SK-N-SH (cell line): ENCODE measurements at regions not wholly inside any gene's neighbourhood (a gene's known extent, or its start where the extent isn't known, plus 50 kb on each side); places are given as distances from the start of the nearest gene placed in this dataset.

ENCODE experiments used
- CTCF ChIA-PET: fragments of 300-600, 350-600 bp; formaldehyde crosslinking; extraction: SDS; loops from one replicate; lab custom pipeline; 2021; lab: Yijun Ruan, JAX
- POLR2A ChIA-PET: fragments of 350-600 bp; sonication (Branson Sonifier 250); formaldehyde crosslinking; extraction: SDS; loops from one replicate; lab custom pipeline; 2020; ENCODE audit warnings: antibody characterized with exemption, inconsistent platforms; lab: Yijun Ruan, JAX
- DNase-seq: peaks from one replicate; pipeline ENCODE4 v3.0.0; 2012
- H2AFZ ChIP-seq: fragments of 200-600 bp; sonication (generic); 2 replicates; pipeline ENCODE4 v1.8.1; 2016; ENCODE audit warnings: antibody characterized with exemption, mild to moderate bottlenecking, low read depth
- H3F3A ChIP-seq: fragments of 200-600 bp; sonication (generic); replicated peaks from 2 replicates; pipeline ENCODE3; 2016; ENCODE audit warnings: antibody characterized with exemption, mild to moderate bottlenecking; ENCODE audit not compliant: insufficient read depth
- H3K27ac ChIP-seq, 2 experiments: fragments of 200-500 bp in 1 of 2; fragments of 200-600 bp in 1 of 2; sonication (Bioruptor generic) in 1 of 2; sonication (generic), shearing (Covaris generic) in 1 of 2; 2 replicates each; pipeline versions ENCODE4 v1.5.1 to v1.6.1; 2014 to 2016; ENCODE audit warnings: low read depth in 2 of 2, inconsistent platforms in 1 of 2, low read length in 1 of 2, mild to moderate bottlenecking in 1 of 2, mixed read lengths in 1 of 2
- H3K27me3 ChIP-seq: fragments of 200-600 bp; sonication (generic), shearing (Covaris generic); 2 replicates; pipeline ENCODE4 v1.6.1; 2016; ENCODE audit warnings: mixed run types; ENCODE audit not compliant: insufficient read depth
- H3K36me3 ChIP-seq, 2 experiments: fragments of 200-500 bp in 1 of 2; fragments of 200-600 bp in 1 of 2; sonication (Bioruptor generic) in 1 of 2; sonication (generic) in 1 of 2; replicated peaks in 1 of 2; 2 replicates each; pipeline versions ENCODE3 to v1.5.1; 2014 to 2016; ENCODE audit warnings: low read length in 1 of 2, mild to moderate bottlenecking in 1 of 2; ENCODE audit not compliant: insufficient read depth in 2 of 2, control insufficient read depth in 1 of 2
- H3K4me1 ChIP-seq, 2 experiments: fragments of 200-500 bp in 1 of 2; fragments of 200-600 bp in 1 of 2; sonication (Bioruptor generic) in 1 of 2; sonication (generic), shearing (Covaris generic) in 1 of 2; 2 replicates each; pipeline versions ENCODE4 v1.5.1 to v1.6.1; 2014 to 2016; ENCODE audit warnings: low read depth in 1 of 2, low read length in 1 of 2, mixed run types in 1 of 2; ENCODE audit not compliant: insufficient read depth in 2 of 2, control insufficient read depth in 1 of 2
- H3K4me2 ChIP-seq: fragments of 200-600 bp; sonication (generic), shearing (Covaris generic); 2 replicates; pipeline ENCODE4 v1.6.1; 2017; ENCODE audit warnings: mixed run types
- H3K4me3 ChIP-seq, 2 experiments: fragments of 200-500 bp in 1 of 2; fragments of 200-600 bp in 1 of 2; sonication (Bioruptor generic) in 1 of 2; sonication (generic), shearing (Covaris generic) in 1 of 2; 2 replicates each; pipeline versions ENCODE4 v1.5.1 to v1.8.1; 2014 to 2016; ENCODE audit warnings: low read depth in 2 of 2, inconsistent platforms in 1 of 2, low read length in 1 of 2, mild to moderate bottlenecking in 1 of 2, mixed read lengths in 1 of 2, moderate library complexity in 1 of 2
- H3K79me2 ChIP-seq: fragments of 200-600 bp; sonication (generic); 2 replicates; pipeline ENCODE4 v1.8.1; 2017; ENCODE audit warnings: mild to moderate bottlenecking; ENCODE audit not compliant: insufficient read depth
- H3K9ac ChIP-seq: fragments of 200-600 bp; sonication (generic); 2 replicates; pipeline ENCODE4 v1.6.1; 2017; ENCODE audit warnings: mixed run types
- H3K9me2 ChIP-seq: fragments of 200-600 bp; sonication (generic); 2 replicates; pipeline ENCODE4 v1.6.1; 2017; ENCODE audit warnings: mixed run types
- H3K9me3 ChIP-seq: fragments of 200-600 bp; sonication (generic); 2 replicates; pipeline ENCODE4 v1.6.1; 2017; ENCODE audit warnings: mixed run types, mild to moderate bottlenecking, moderate library complexity
- H4K20me1 ChIP-seq: fragments of 200-600 bp; sonication (generic); 2 replicates; pipeline ENCODE4 v1.6.1; 2017; ENCODE audit warnings: mild to moderate bottlenecking, mixed run types; ENCODE audit not compliant: insufficient read depth
- ELF1 ChIP-seq: IDR thresholded peaks from 2 replicates; pipeline ENCODE4 v1.4.0; 2012
- EP300 ChIP-seq, 2 experiments: IDR thresholded peaks; 2 replicates each; pipeline versions ENCODE4 v1.4.0 to v1.6.1; 2012; ENCODE audit warnings: borderline replicate concordance in 1 of 2, low read depth in 1 of 2, low read length in 1 of 2
- EZH2phosphoT487 ChIP-seq: fragments of 200-600 bp; sonication (generic); IDR thresholded peaks from 2 replicates; pipeline ENCODE4 v1.6.1; 2017; ENCODE audit warnings: low read depth, mixed run types, mild to moderate bottlenecking, antibody characterized with exemption, moderate library complexity, borderline replicate concordance
- FOSL2 ChIP-seq: IDR thresholded peaks from 2 replicates; pipeline ENCODE4 v1.4.0; 2012; ENCODE audit warnings: low read depth, mild to moderate bottlenecking, moderate library complexity, borderline replicate concordance
- FOXJ3 ChIP-seq: sonication (generic); formaldehyde crosslinking; IDR thresholded peaks from 2 replicates; pipeline ENCODE4 v1.5.1; 2020; ENCODE audit warnings: mild to moderate bottlenecking, missing genetic modification reagents
- FOXM1 ChIP-seq: IDR thresholded peaks from 2 replicates; pipeline ENCODE4 v1.4.0; 2012; ENCODE audit warnings: low read depth, mild to moderate bottlenecking
- GATA2 ChIP-seq: sonication (generic); formaldehyde crosslinking; IDR thresholded peaks from 2 replicates; pipeline ENCODE4 v1.5.0; 2020; ENCODE audit warnings: mild to moderate bottlenecking, missing genetic modification reagents
- JUND ChIP-seq: IDR thresholded peaks from 2 replicates; pipeline ENCODE4 v1.4.0; 2012
- MAX ChIP-seq: IDR thresholded peaks from 2 replicates; pipeline ENCODE4 v1.4.0; 2012; ENCODE audit warnings: low read depth
- MEF2A ChIP-seq: IDR thresholded peaks from 2 replicates; pipeline ENCODE4 v1.4.0; 2012; ENCODE audit warnings: low read depth, borderline replicate concordance
- NRF1 ChIP-seq: IDR thresholded peaks from 2 replicates; pipeline ENCODE4 v1.6.1; 2012; ENCODE audit warnings: low read depth, mild to moderate bottlenecking, low read length
- RAD21 ChIP-seq: IDR thresholded peaks from 2 replicates; pipeline ENCODE4 v1.6.1; 2012; ENCODE audit warnings: mild to moderate bottlenecking, low read length
- TAF1 ChIP-seq: IDR thresholded peaks from 2 replicates; pipeline ENCODE4 v1.6.1; 2012; ENCODE audit warnings: low read depth, mild to moderate bottlenecking, low read length, moderate library complexity, borderline replicate concordance
- TCF12 ChIP-seq: IDR thresholded peaks from 2 replicates; pipeline ENCODE4 v1.4.0; 2012
- USF1 ChIP-seq: IDR thresholded peaks from 2 replicates; pipeline ENCODE4 v1.4.0; 2012; ENCODE audit warnings: low read depth, borderline replicate concordance
- USF2 ChIP-seq: fragments of 150-350 bp; IDR thresholded peaks from 2 replicates; pipeline ENCODE4 v1.6.1; 2017; ENCODE audit warnings: antibody characterized with exemption, low read length, low read depth, borderline replicate concordance
- YY1 ChIP-seq: IDR thresholded peaks from 2 replicates; pipeline ENCODE4 v1.4.0; 2012; ENCODE audit warnings: low read depth, mild to moderate bottlenecking
- ZBTB33 ChIP-seq: IDR thresholded peaks from 2 replicates; pipeline ENCODE4 v1.4.0; 2012; ENCODE audit warnings: low read depth, borderline replicate concordance
- WGBS: methylation state at CpG from one replicate; pipeline ENCODE4 v1.1.6; 2017; ENCODE audit warnings: low lambda C conversion rate; 5-methylcytosine and 5-hydroxymethylcytosine counted together

- no peak overlapping the region for H3K4me2 ChIP-seq
- DNase-seq: no peak
- peaks cover 0 to 2% of the 10 kb centered on the region in 2 experiments; a peak in 2 of 4 replicates for H3K4me1 ChIP-seq
- H3F3A ChIP-seq: no peaks in the 10 kb centered on the region
- no peak overlapping the region for H2AFZ ChIP-seq
- H3K4me3 ChIP-seq: no peak overlapping the region
- H3K27me3 ChIP-seq: 0 out of 2 replicates have a peak, but pooled peaks cover 6% of the 10 kb centered on the region
- no peaks in the 10 kb centered on the region for H3K9me3 ChIP-seq
- H3K36me3 ChIP-seq: no peaks in the 10 kb centered on the region
- ChIA-PET POLR2A (no interaction called here), CTCF (no interaction called here)
- H4K20me1 ChIP-seq: no peaks in the 10 kb centered on the region
- WGBS: 22% methylated on average over 1 of the region's 1 CpG
- no peaks in the 10 kb centered on the region for H3K79me2 ChIP-seq
- no peak overlapping the region for H3K27ac ChIP-seq
- H3K9ac ChIP-seq: no peak overlapping the region
- no peaks in the 10 kb centered on the region for H3K9me2 ChIP-seq
- TF ChIP-seq MAX: no peak
- no peak for TF ChIP-seq USF2
- TF ChIP-seq FOXJ3 (CRISPR knock-in tag): no peak
- no peak for TF ChIP-seq FOSL2
- TF ChIP-seq USF1: no peak
- no peak for TF ChIP-seq FOXM1
- TF ChIP-seq EZH2phosphoT487: no peak
- TF ChIP-seq EP300 (IDR thresholded peaks at IDR 0.05; ENCODE audit: borderline replicate concordance in 1 of 2, low read depth in 1 of 2, low read length in 1 of 2): no peak
- no peak for TF ChIP-seq TAF1
- TF ChIP-seq ZBTB33: no peak
- TF ChIP-seq MEF2A: no peak
- TF ChIP-seq GATA2: no peak
- TF ChIP-seq JUND: no peak
- TF ChIP-seq TCF12: no peak
- no peak for TF ChIP-seq YY1
- no peak for TF ChIP-seq RAD21
- no peak for TF ChIP-seq NRF1
- no peak for TF ChIP-seq ELF1
Measured at GRCh38 chr13:31515427-31515826, 223.9 kb upstream of the RXFP2 start.
